Caco-2 (cell line): ENCODE measurements at regions not wholly inside any gene's neighbourhood (a gene's known extent, or its start where the extent isn't known, plus 50 kb on each side); places are given as distances from the start of the nearest gene placed in this dataset.

Experiments used
- BruUV-seq: library from RNA; stranded (reverse); fragments of 400-500 nt; replicated peaks from 2 replicates; lab custom pipeline; 2021; lab: Mats Ljungman, UMichigan
- CTCF ChIA-PET: fragments of 300-600 bp; sonication (Branson Sonifier 250); formaldehyde crosslinking; loops from one replicate; lab custom pipeline; 2022; ENCODE audit warnings: antibody characterized with exemption; lab: Charles Lee
- POLR2A ChIA-PET: fragments of 300-600 bp; sonication (Branson Sonifier 250); formaldehyde crosslinking; loops from one replicate; lab custom pipeline; 2022; ENCODE audit warnings: antibody characterized with exemption; lab: Charles Lee
- DNase-seq, 2 experiments: peaks; one replicate each; pipeline versions ENCODE4 v3.0.0 to v3.0.0-alpha.2; 2020 to 2022
- H3K27me3 ChIP-seq: replicated peaks from 2 replicates; pipeline ENCODE4 v1.6.0; 2011; ENCODE audit warnings: low read length; ENCODE audit not compliant: control insufficient read depth, insufficient read depth
- H3K36me3 ChIP-seq: 2 replicates; pipeline ENCODE4 v1.5.1; 2011; ENCODE audit warnings: low read length; ENCODE audit not compliant: control insufficient read depth, insufficient read depth
- H3K4me1 ChIP-seq: fragments of 250-450 bp; sonication (Bioruptor Pico); 2 replicates; pipeline ENCODE4 v1.5.1; 2020; ENCODE audit warnings: mild to moderate bottlenecking
- H3K4me3 ChIP-seq: 2 replicates; pipeline ENCODE4 v1.5.1; 2011; ENCODE audit warnings: low read depth, mild to moderate bottlenecking, control low read depth, low read length
- H3K9me3 ChIP-seq: fragments of 250-450 bp; sonication (Bioruptor Pico); 2 replicates; pipeline ENCODE4 v1.5.1; 2020; ENCODE audit warnings: mild to moderate bottlenecking, moderate library complexity
- H3K27ac Mint-ChIP-seq: one replicate; pipeline ENCODE4 v1.8.0; 2022; ENCODE audit warnings: mixed read lengths; ENCODE audit not compliant: unreplicated experiment
- H3K27me3 Mint-ChIP-seq: one replicate; pipeline ENCODE4 v1.8.0; 2022; ENCODE audit warnings: mixed read lengths; ENCODE audit not compliant: insufficient read depth, unreplicated experiment
- H3K36me3 Mint-ChIP-seq: one replicate; pipeline ENCODE4 v1.8.0; 2022; ENCODE audit warnings: mild to moderate bottlenecking, mixed read lengths; ENCODE audit not compliant: insufficient read depth, unreplicated experiment
- H3K4me1 Mint-ChIP-seq: one replicate; pipeline ENCODE4 v1.8.0; 2022; ENCODE audit warnings: low read depth, mixed read lengths; ENCODE audit not compliant: unreplicated experiment
- H3K4me3 Mint-ChIP-seq: one replicate; pipeline ENCODE4 v1.8.0; 2022; ENCODE audit warnings: mild to moderate bottlenecking, moderate library complexity, mixed read lengths; ENCODE audit not compliant: unreplicated experiment
- H3K9me3 Mint-ChIP-seq: one replicate; pipeline ENCODE4 v1.8.0; 2022; ENCODE audit warnings: mixed read lengths; ENCODE audit not compliant: unreplicated experiment
- CTCF ChIP-seq, 2 experiments: fragments of 200-600 bp in 1 of 2; IDR thresholded peaks; 1 replicate in 1 of 2; 2 replicates in 1 of 2; pipeline versions ENCODE4 v1.5.1 to v1.8.0; 2011 to 2022; ENCODE audit warnings: antibody characterized with exemption in 1 of 2, control low read depth in 1 of 2, inconsistent platforms in 1 of 2, low read depth in 1 of 2, low read length in 1 of 2, mild to moderate bottlenecking in 1 of 2, moderate library complexity in 1 of 2; ENCODE audit not compliant: insufficient read depth in 1 of 2, severe bottlenecking in 1 of 2, unreplicated experiment in 1 of 2
- intact Hi-C: fragments of 100-400 bp; cut with micrococcal nuclease; formaldehyde crosslinking; loops from one replicate; pipeline ENCODE4 v1.10.0; 2022; ENCODE audit not compliant: unreplicated experiment

DNA sequence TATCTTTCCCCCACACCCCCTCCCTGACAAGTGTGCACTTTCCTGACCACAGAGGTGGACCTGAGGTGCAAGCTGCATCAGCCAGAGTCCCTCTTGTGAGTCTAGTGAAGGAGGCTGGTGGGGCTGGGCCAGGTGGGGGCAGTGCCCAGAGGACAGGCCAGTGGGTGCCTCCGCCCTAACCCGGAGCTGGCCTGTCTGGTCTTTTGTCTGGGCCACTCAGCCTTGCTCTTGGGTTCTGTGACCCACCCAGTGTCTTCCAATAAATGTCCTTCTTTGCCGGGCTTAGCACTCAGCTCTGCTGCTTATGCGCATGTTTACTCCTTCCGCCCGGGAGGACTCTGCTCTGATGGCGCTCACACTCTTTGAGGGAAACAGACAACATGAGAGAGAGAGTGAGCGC is 526.2 kb downstream of the TBC1D22A start:
- BruUV-seq = no TSS peak
- TF ChIP-seq CTCF (IDR thresholded peaks at IDR 0.05; ENCODE audit: insufficient read depth in 1 of 2, low read depth in 1 of 2, low read length in 1 of 2, severe bottlenecking in 1 of 2, unreplicated experiment in 1 of 2) = no peak
- no peaks in the 10 kb centered on the region for H3K36me3 ChIP-seq
- intact Hi-C loops = no loop called here
- ChIA-PET CTCF (no interaction called here), POLR2A (no interaction called here)
- peak in 1 of 2 experiments; percentile 13 for DNase-seq
- H3K27me3 ChIP-seq = no peaks in the 10 kb centered on the region; the same call in 1 of the 2 replicates
- H3K36me3 Mint-ChIP-seq = no peaks in the 10 kb centered on the region
- H3K27me3 Mint-ChIP-seq = peaks cover 27% of the 10 kb centered on the region
- H3K4me3 Mint-ChIP-seq = no peak overlapping the region
- H3K4me3 ChIP-seq = no peak overlapping the region
- H3K27ac Mint-ChIP-seq = no peak overlapping the region
- H3K9me3 ChIP-seq = no peaks in the 10 kb centered on the region
- no peaks in the 10 kb centered on the region for H3K4me1 Mint-ChIP-seq
- H3K9me3 Mint-ChIP-seq = no peaks in the 10 kb centered on the region
- H3K4me1 ChIP-seq = no peaks in the 10 kb centered on the region

DNA sequence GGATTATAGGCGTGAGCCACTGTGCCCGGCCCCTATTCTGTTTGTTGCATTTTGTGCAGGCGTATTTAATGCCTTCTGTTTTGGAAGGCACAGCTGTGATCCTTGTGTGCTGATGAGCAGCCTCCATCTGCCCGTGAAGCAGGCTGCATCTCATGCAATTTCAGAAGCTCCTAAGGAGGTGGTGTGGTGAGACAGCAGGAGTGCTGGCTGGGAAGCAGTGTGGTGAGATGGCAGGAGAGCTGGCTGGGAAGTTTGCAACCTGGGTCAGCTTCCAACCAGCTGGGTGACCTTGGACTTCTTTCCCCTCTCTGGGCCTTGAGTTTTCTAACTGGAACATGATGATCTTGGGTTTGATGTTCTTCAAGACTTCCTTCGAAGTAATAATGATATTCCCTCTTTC is 525.1 kb downstream of the TBC1D22A start:
- H3K4me3 ChIP-seq = no peak overlapping the region
- CTCF ChIA-PET = no interaction called here
- no peak overlapping the region for H3K4me3 Mint-ChIP-seq
- H3K4me1 Mint-ChIP-seq = no peaks in the 10 kb centered on the region
- H3K36me3 Mint-ChIP-seq = no peaks in the 10 kb centered on the region
- H3K27me3 ChIP-seq = no peaks in the 10 kb centered on the region; the same call in 1 of the 2 replicates
- H3K9me3 Mint-ChIP-seq = no peaks in the 10 kb centered on the region
- no TSS peak for BruUV-seq
- H3K36me3 ChIP-seq = no peaks in the 10 kb centered on the region
- no peaks in the 10 kb centered on the region for H3K9me3 ChIP-seq
- no peaks in the 10 kb centered on the region for H3K4me1 ChIP-seq
- intact Hi-C loops = no loop called here
- peaks cover 25% of the 10 kb centered on the region for H3K27me3 Mint-ChIP-seq
- no peak for DNase-seq
- POLR2A ChIA-PET = no interaction called here
- no peak overlapping the region for H3K27ac Mint-ChIP-seq
- TF ChIP-seq CTCF (IDR thresholded peaks at IDR 0.05; ENCODE audit: insufficient read depth in 1 of 2, low read depth in 1 of 2, low read length in 1 of 2, severe bottlenecking in 1 of 2, unreplicated experiment in 1 of 2) = no peak

DNA sequence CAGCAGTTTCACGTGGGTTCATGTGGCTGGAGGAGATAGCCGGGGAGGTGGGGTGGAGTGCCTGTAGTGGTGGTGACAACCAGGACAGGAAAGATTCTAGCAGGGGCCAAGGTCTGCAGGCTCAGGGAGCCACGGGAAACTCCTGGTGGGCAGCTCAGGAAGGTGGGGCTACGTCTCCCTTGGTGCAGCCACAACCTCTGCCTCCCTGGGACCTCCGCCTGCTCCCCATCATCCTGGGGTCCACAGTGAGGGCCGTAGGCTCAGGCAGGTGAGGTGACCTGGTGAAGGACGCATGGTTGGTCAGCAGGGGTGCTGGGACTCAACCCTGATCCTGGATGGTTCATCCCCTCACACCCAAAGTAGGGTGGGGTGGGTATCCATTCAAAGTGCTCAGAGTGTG is 524.1 kb downstream of the TBC1D22A start:
- Mint-ChIP-seq H3K4me1 (no peaks in the 10 kb centered on the region), H3K9me3 (no peaks in the 10 kb centered on the region), H3K4me3 (no peak overlapping the region), H3K36me3 (no peaks in the 10 kb centered on the region), H3K27ac (no peak overlapping the region), H3K27me3 (peaks cover 26% of the 10 kb centered on the region)
- no peak for TF ChIP-seq CTCF (IDR thresholded peaks at IDR 0.05; ENCODE audit: insufficient read depth in 1 of 2, low read depth in 1 of 2, low read length in 1 of 2, severe bottlenecking in 1 of 2, unreplicated experiment in 1 of 2)
- DNase-seq = no peak
- intact Hi-C loops = no loop called here
- no peaks in the 10 kb centered on the region for H3K9me3 ChIP-seq
- POLR2A ChIA-PET = no interaction called here
- no peaks in the 10 kb centered on the region for H3K36me3 ChIP-seq
- H3K4me1 ChIP-seq = no peaks in the 10 kb centered on the region
- no peaks in the 10 kb centered on the region; the same call in 1 of the 2 replicates for H3K27me3 ChIP-seq
- BruUV-seq = no TSS peak
- CTCF ChIA-PET = no interaction called here
- H3K4me3 ChIP-seq = no peak overlapping the region
